ENCODE measurements at regions not wholly inside any gene's neighbourhood (a gene's known extent, or its start where the extent isn't known, plus 50 kb on each side); places are given as distances from the start of the nearest gene placed in this dataset.
"Not testable (repeated sequence)": the region's sequence is repeated elsewhere in the genome, so short reads cannot be mapped to it uniquely, and the experiment has no call there.

DNA sequence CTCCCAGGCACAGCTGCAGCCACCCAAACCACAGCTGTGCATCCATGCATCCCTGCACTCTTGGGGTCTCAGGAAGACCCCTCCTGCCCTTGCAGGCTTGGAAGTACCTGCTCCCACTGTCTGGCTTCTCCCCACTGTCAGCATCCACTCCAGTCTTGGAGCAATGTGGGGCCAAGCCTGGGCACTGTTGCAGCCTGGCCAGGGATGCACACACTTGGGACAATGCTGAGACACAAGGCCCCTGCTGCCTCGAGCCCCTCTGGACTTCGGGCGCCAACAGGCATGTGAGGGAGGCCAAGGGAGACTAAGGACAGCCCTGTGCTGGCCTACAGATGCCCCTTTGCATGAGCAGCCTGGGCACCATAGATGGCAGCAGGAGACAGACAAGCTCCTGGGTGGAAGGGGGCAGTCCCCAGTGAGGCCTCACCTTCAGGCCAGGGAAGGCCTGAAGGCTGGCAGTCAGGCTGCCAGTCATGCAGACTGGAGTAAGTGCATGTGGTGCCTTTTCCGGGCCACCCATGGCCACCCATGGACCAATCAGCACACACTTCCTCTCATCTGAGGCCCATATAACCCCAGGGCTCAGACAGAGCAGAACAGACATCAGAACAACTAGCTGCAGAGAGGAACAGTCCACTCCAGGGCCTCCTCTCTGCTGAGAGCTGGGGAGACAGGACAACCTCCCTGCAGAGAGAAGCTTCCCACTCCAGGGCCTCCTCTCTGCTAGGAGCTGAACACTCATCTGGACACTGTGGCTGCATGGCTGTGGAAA is 219.0 kb downstream of the VGLL3 start:
- TF ChIP-seq GABPA (IDR thresholded peaks at IDR 0.05 in 1 of 2, conservative IDR thresholded peaks at IDR 0.05 in 1 of 2), result no peak
- TF ChIP-seq FOXA2 (IDR thresholded peaks at IDR 0.05), result no peak
- TF ChIP-seq ATF3 (IDR thresholded peaks at IDR 0.05), result no peak
- no peak for TF ChIP-seq SP1 (IDR thresholded peaks at IDR 0.05)
- no peak for TF ChIP-seq MAX (IDR thresholded peaks at IDR 0.05)
- TF ChIP-seq FOXA1 (IDR thresholded peaks at IDR 0.05), result no peak
- TF ChIP-seq HNF4G (IDR thresholded peaks at IDR 0.05), result no peak
- TF ChIP-seq NR2F2 (IDR thresholded peaks at IDR 0.05), result no peak
- WGBS, result 78% methylated on average over 4 of the region's 4 CpGs
- H3K27me3 ChIP-seq (ENCODE audit: control insufficient read depth in 4 of 4, insufficient read depth in 4 of 4, low read length in 3 of 4), result no peaks in the 10 kb centered on the region
- no peak overlapping the region for H3K4me3 ChIP-seq (ENCODE audit: low read depth in 1 of 3, low read length in 3 of 3)
- DNase-seq (ENCODE audit: low spot score), result no peak
- H3K27ac ChIP-seq (ENCODE audit: low read depth in 1 of 2, low read length in 2 of 2), result no peak overlapping the region
- no peaks in the 10 kb centered on the region for H3K4me1 ChIP-seq (ENCODE audit: control insufficient read depth in 4 of 4, insufficient read depth in 4 of 4, low read length in 3 of 4)
- no peaks in the 10 kb centered on the region for H3K9me3 ChIP-seq (ENCODE audit: control insufficient read depth in 4 of 4, low read length in 3 of 4)
- no peak overlapping the region for H3K9ac ChIP-seq (ENCODE audit: low read depth in 1 of 2, low read length in 2 of 2)
- no peaks in the 10 kb centered on the region for H3K36me3 ChIP-seq (ENCODE audit: control insufficient read depth in 4 of 4, insufficient read depth in 3 of 4, low read depth in 1 of 4, low read length in 3 of 4)

GRCh38 chr3:86766331-86766730 is 224.6 kb downstream of the VGLL3 start:
- no peak overlapping the region for H3K27ac ChIP-seq (ENCODE audit: low read depth in 1 of 2, low read length in 2 of 2)
- TF ChIP-seq CTCF (IDR thresholded peaks at IDR 0.05; ENCODE audit: low read depth, low read length, missing input control) (no peak), HNF4A (conservative IDR thresholded peaks at IDR 0.05) (no peak), SP1 (IDR thresholded peaks at IDR 0.05) (no peak), ATF3 (IDR thresholded peaks at IDR 0.05) (no peak), HNF4G (IDR thresholded peaks at IDR 0.05) (no peak), EGR1 (IDR thresholded peaks at IDR 0.05; ENCODE audit: low read depth in 2 of 2) (no peak), MAX (IDR thresholded peaks at IDR 0.05) (no peak), FOXA2 (IDR thresholded peaks at IDR 0.05) (no peak), RXRA (IDR thresholded peaks at IDR 0.05) (no peak), RAD21 (IDR thresholded peaks at IDR 0.05) (no peak), YY1 (IDR thresholded peaks at IDR 0.05) (no peak), JUND (IDR thresholded peaks at IDR 0.05) (no peak), FOXA1 (IDR thresholded peaks at IDR 0.05) (no peak), GABPA (IDR thresholded peaks at IDR 0.05 in 1 of 2, conservative IDR thresholded peaks at IDR 0.05 in 1 of 2) (no peak), NR2F2 (IDR thresholded peaks at IDR 0.05) (no peak), TAF1 (conservative IDR thresholded peaks at IDR 0.05) (no peak), ZBTB33 (IDR thresholded peaks at IDR 0.05) (no peak)
- TF ChIP-seq, protein P1, sequence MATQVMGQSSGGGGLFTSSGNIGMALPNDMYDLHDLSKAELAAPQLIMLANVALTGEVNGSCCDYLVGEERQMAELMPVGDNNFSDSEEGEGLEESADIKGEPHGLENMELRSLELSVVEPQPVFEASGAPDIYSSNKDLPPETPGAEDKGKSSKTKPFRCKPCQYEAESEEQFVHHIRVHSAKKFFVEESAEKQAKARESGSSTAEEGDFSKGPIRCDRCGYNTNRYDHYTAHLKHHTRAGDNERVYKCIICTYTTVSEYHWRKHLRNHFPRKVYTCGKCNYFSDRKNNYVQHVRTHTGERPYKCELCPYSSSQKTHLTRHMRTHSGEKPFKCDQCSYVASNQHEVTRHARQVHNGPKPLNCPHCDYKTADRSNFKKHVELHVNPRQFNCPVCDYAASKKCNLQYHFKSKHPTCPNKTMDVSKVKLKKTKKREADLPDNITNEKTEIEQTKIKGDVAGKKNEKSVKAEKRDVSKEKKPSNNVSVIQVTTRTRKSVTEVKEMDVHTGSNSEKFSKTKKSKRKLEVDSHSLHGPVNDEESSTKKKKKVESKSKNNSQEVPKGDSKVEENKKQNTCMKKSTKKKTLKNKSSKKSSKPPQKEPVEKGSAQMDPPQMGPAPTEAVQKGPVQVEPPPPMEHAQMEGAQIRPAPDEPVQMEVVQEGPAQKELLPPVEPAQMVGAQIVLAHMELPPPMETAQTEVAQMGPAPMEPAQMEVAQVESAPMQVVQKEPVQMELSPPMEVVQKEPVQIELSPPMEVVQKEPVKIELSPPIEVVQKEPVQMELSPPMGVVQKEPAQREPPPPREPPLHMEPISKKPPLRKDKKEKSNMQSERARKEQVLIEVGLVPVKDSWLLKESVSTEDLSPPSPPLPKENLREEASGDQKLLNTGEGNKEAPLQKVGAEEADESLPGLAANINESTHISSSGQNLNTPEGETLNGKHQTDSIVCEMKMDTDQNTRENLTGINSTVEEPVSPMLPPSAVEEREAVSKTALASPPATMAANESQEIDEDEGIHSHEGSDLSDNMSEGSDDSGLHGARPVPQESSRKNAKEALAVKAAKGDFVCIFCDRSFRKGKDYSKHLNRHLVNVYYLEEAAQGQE (IDR thresholded peaks at IDR 0.05), result no peak
- no peak overlapping the region for H3K4me3 ChIP-seq (ENCODE audit: low read depth in 1 of 3, low read length in 3 of 3)
- DNase-seq (ENCODE audit: low spot score), result no peak
- H3K4me1 ChIP-seq (ENCODE audit: control insufficient read depth in 4 of 4, insufficient read depth in 4 of 4, low read length in 3 of 4), result peaks cover 0 to 3% (median 0%) of the 10 kb centered on the region in 4 donors
- no peaks in the 10 kb centered on the region for H3K36me3 ChIP-seq (ENCODE audit: control insufficient read depth in 4 of 4, insufficient read depth in 3 of 4, low read depth in 1 of 4, low read length in 3 of 4)
- H3K9ac ChIP-seq (ENCODE audit: low read depth in 1 of 2, low read length in 2 of 2), result no peak overlapping the region
- 78% methylated on average over 2 of the region's 2 CpGs for WGBS
- no peaks in the 10 kb centered on the region for H3K27me3 ChIP-seq (ENCODE audit: control insufficient read depth in 4 of 4, insufficient read depth in 4 of 4, low read length in 3 of 4)
- H3K9me3 ChIP-seq (ENCODE audit: control insufficient read depth in 4 of 4, low read length in 3 of 4), result no peaks in the 10 kb centered on the region

GRCh38 chr3:86757322-86758179 is 233.4 kb downstream of the VGLL3 start:
- WGBS, result 95% methylated on average over 44 of the region's 44 CpGs
- H3K4me1 ChIP-seq (ENCODE audit: control insufficient read depth in 4 of 4, insufficient read depth in 4 of 4, low read length in 3 of 4); H3K9me3 ChIP-seq (ENCODE audit: control insufficient read depth in 4 of 4, low read length in 3 of 4); H3K27ac ChIP-seq (ENCODE audit: low read depth in 1 of 2, low read length in 2 of 2); H3K36me3 ChIP-seq (ENCODE audit: control insufficient read depth in 4 of 4, insufficient read depth in 3 of 4, low read depth in 1 of 4, low read length in 3 of 4); H3K4me3 ChIP-seq (ENCODE audit: low read depth in 1 of 3, low read length in 3 of 3); DNase-seq (ENCODE audit: low spot score); H3K27me3 ChIP-seq (ENCODE audit: control insufficient read depth in 4 of 4, insufficient read depth in 4 of 4, low read length in 3 of 4); H3K9ac ChIP-seq (ENCODE audit: low read depth in 1 of 2, low read length in 2 of 2): not testable (repeated sequence)
